ENCODE measurements at regions not wholly inside any gene's neighbourhood (a gene's known extent, or its start where the extent isn't known, plus 50 kb on each side); places are given as distances from the start of the nearest gene placed in this dataset.

DNA sequence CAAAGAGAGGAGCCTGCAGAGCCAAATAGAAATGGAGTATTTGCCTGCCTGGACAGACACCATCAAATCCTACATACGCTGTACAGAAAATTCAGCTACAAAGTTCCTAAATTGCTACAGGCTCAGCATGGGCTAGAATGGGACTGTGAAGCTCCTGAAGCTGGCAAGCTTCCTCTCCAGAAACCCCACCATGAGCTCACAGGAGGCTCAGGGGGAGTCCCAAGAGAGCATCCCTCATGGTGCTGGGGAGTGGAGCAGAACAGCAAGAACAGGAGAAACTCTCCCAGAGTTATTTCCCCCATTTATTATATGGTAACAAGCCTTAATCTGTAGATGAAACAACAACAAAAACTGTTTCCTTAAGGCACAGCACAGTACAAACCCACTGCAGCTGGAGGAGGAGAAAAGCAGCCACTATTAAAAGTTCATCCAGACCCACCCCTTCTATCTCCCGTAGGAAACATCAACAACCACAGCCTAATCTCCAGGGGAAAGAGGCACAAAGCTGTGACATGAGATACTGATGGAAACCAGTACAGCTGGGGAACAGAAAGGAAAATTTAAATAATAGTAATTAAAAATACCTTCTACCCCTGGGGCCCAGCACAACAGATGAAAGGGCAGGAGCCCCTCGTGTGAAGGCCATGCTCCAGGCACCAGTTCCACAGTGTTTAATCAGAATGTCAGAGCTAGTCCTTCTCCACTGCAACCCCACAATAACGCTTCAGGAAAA lies 548.5 kb downstream of the MTRR start:
- TF ChIP-seq, protein P1, sequence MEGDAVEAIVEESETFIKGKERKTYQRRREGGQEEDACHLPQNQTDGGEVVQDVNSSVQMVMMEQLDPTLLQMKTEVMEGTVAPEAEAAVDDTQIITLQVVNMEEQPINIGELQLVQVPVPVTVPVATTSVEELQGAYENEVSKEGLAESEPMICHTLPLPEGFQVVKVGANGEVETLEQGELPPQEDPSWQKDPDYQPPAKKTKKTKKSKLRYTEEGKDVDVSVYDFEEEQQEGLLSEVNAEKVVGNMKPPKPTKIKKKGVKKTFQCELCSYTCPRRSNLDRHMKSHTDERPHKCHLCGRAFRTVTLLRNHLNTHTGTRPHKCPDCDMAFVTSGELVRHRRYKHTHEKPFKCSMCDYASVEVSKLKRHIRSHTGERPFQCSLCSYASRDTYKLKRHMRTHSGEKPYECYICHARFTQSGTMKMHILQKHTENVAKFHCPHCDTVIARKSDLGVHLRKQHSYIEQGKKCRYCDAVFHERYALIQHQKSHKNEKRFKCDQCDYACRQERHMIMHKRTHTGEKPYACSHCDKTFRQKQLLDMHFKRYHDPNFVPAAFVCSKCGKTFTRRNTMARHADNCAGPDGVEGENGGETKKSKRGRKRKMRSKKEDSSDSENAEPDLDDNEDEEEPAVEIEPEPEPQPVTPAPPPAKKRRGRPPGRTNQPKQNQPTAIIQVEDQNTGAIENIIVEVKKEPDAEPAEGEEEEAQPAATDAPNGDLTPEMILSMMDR (conservative IDR thresholded peaks at IDR 0.05), result no peak
- no peak for TF ChIP-seq ZFX (IDR thresholded peaks at IDR 0.05)
- no peak overlapping the region for H3K27ac ChIP-seq

DNA sequence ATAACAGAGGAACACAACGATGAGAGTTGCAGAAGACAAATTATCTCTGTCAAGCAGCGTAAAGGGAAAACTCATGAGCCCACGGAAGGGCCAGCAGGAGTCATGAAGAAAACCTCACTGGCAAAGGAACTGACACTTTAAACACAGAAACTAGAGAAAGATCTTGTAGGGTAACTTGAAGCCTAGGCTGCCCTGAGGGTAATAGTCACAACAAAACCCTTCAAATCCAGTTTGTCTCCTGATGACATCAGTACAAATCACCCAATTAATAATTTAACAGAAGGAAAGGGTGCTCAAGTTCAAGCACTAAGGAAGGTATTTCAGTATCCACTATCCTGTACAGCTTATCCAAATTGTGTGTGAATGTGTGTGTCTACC lies 549.1 kb downstream of the MTRR start:
- TF ChIP-seq, protein P1 (conservative IDR thresholded peaks at IDR 0.05), result no peak
- TF ChIP-seq ZFX (IDR thresholded peaks at IDR 0.05), result no peak
- no peak overlapping the region for H3K27ac ChIP-seq

DNA sequence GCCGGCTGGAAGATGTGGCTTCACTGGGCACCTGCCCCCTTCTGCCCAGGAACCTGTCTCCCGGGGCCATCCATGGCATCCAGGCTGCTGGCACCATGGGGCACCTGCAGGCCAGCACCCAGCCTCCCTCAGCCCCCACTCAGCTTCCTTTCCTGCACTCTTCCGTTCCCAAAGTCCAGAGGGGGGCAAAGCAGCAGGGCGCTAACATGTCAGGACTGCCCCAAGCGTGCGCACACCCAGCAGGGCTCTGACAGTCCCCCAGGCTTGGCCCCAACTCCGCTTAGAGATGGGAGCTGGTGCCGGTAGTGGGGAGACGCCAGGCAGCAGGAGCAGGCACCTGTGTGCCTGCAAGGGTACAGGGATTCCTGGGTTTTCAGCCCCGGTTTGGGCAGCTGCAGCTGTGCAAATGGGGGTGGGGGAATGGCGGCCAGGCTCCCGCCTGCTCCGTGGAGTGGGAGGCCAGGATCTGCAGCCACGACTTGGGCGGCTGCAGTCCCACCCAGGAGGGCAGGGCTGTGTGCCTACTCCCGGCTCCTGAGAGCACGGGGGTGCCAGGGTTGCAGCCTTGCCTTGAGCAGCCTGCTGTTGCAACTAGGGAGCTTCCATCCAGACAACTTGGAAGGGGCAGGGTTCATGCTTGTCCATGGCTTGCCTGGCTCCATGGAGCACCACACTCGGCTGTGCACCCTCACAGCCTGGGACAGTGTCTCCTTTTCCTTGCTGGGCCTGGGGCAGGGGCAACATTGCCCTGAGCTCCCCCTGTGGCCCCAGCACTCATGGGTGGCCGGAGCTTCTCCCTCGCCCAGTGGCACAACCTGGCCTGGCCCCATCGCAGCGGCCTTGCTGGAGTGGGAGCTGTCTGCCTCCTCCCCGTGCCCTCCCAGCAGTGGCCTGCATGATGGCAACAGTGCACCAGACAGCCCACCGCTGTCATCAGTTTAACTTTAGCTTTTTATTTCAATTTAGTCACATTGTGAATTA lies 561.1 kb downstream of the MTRR start:
- TF ChIP-seq, protein P1 (conservative IDR thresholded peaks at IDR 0.05), result no peak
- no peak overlapping the region for H3K27ac ChIP-seq

DNA sequence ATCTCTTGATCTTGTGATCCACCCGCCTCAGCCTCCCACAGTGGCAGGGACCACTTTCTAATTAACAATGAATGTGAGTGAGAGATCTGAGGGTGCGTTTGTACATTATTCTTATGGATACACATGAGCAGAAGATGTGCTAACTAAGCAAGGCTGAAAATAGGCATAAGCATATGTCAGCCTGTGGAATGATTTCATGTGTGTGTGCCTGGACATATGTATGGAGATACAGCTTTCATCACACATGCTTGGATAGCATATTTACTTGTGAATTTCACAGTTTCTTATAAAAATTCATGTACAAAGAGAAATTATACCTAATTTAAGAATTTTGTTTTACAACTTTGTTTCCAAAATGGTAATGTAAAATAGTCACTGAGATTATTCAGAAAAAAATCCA lies 565.6 kb downstream of the MTRR start:
- TF ChIP-seq ZFX (IDR thresholded peaks at IDR 0.05), result no peak
- TF ChIP-seq, protein P1 (conservative IDR thresholded peaks at IDR 0.05), result no peak
- no peak overlapping the region for H3K27ac ChIP-seq

DNA sequence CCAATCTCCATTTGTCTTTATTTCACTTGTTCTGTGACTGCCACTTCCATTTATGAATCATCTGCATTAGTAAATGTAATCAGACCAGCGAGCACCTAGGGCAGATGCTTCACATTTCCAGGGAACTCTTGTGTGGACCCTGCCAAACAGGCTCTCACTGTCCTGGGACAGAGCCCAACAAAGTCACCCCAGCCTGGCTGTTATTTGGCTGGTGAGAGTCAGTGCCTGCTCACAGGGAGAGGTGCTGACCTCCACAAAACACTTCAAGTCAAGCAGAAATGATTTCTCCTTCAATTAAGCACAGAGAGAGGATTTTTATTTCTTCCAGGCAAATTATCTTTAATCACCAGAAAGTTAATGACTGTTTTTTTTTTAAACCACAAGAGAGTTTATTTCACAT lies 568.0 kb downstream of the MTRR start:
- TF ChIP-seq, protein P1 (conservative IDR thresholded peaks at IDR 0.05), result no peak
- TF ChIP-seq ZFX (IDR thresholded peaks at IDR 0.05), result no peak
- H3K27ac ChIP-seq, result no peak overlapping the region

DNA sequence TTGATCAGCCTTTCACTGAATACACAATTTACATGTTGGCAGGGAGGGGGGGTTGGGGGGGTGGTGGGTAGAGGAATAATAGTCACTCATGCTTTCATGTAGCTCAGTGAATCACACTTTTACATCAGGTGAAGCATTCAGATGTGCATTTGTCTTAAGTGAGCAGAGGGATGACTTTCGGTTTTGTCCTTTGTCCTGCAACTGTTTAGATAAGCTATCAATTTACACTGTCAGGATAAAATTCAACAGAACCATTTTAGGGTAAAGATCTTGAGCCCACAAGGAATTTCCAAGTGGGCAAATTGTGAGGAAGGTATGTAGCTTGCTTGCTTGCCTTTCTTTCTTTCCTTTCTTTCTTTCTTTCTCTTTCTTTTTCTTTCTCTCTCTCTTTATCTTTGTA lies 576.2 kb downstream of the MTRR start:
- no peak overlapping the region for H3K27ac ChIP-seq
- no peak for TF ChIP-seq ZFX (IDR thresholded peaks at IDR 0.05)
- TF ChIP-seq, protein P1 (conservative IDR thresholded peaks at IDR 0.05), result no peak

DNA sequence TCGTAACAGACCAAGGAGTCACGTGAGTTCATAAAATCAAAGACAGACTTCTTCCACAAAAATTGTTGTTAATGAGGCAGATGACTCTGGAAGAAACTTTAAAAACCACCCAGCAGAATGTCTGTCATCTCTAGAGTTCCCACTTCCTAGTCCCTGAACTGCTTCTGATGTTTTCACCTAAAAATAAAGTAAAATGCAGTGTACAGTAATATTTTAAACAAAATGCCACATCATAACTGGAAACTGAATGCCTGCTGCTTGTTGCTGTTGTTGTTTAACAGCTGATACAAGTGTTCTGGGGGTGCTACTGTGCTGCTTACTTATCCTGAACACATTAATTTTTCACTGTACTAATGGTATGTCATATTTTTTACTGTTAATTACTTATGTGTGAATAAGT lies 577.2 kb downstream of the MTRR start:
- TF ChIP-seq, protein P1 (conservative IDR thresholded peaks at IDR 0.05), result no peak
- TF ChIP-seq ZFX (IDR thresholded peaks at IDR 0.05), result no peak
- H3K27ac ChIP-seq, result no peak overlapping the region

All from C4-2B (cell line).